Fibroblast of pulmonary artery (primary cell): ENCODE measurements at regions not wholly inside any gene's neighbourhood (a gene's known extent, or its start where the extent isn't known, plus 50 kb on each side); places are given as distances from the start of the nearest gene placed in this dataset.

Experiments used
- DNase-seq: peaks from one replicate; pipeline ENCODE4 v3.0.0-alpha.2; 2010; ENCODE audit warnings: low read depth
- H3K4me3 ChIP-seq: replicated peaks from 2 replicates; pipeline ENCODE4 v1.5.1; 2011; ENCODE audit warnings: low read depth, mild to moderate bottlenecking, control low read depth, low read length, moderate library complexity
- CTCF ChIP-seq: IDR thresholded peaks from 2 replicates; pipeline ENCODE4 v1.5.1; 2011; ENCODE audit warnings: mild to moderate bottlenecking, control low read depth, low read length, inconsistent platforms; ENCODE audit errors: missing control alignments

- TF ChIP-seq CTCF: no peak
- no peak for DNase-seq
- no peak overlapping the region for H3K4me3 ChIP-seq
These were observed 243.7 kb downstream of the BCAT1 start for GRCh38 chr12:24705216-24705615.

GRCh38 chr12:24701343-24701742 lies 247.6 kb downstream of the BCAT1 start:
- TF ChIP-seq CTCF: no peak
- no peak for DNase-seq
- H3K4me3 ChIP-seq: no peak overlapping the region

GRCh38 chr12:24698972-24699371 lies 249.9 kb downstream of the BCAT1 start:
- TF ChIP-seq CTCF: no peak
- DNase-seq: no peak

GRCh38 chr12:24697769-24698168 lies 251.1 kb downstream of the BCAT1 start:
- H3K4me3 ChIP-seq: no peak overlapping the region
- no peak for DNase-seq
- no peak for TF ChIP-seq CTCF

More at GRCh38 chr12:24698972-24699371, 249.9 kb downstream of the BCAT1 start:
- H3K4me3 ChIP-seq: no peak overlapping the region

- TF ChIP-seq CTCF: no peak
- H3K4me3 ChIP-seq: no peak overlapping the region
These were observed 251.6 kb downstream of the BCAT1 start for GRCh38 chr12:24697295-24697694.

GRCh38 chr12:24696800-24697199 lies 252.1 kb downstream of the BCAT1 start:
- TF ChIP-seq CTCF: no peak
- no peak overlapping the region for H3K4me3 ChIP-seq
- DNase-seq: no peak

More at GRCh38 chr12:24697295-24697694, 251.6 kb downstream of the BCAT1 start:
- DNase-seq: no peak

- TF ChIP-seq CTCF: no peak
- no peak overlapping the region for H3K4me3 ChIP-seq
- no peak for DNase-seq
These were observed 253.1 kb downstream of the BCAT1 start for GRCh38 chr12:24695657-24696329.
